GM06990 (cell line): ENCODE measurements at regions not wholly inside any gene's neighbourhood (a gene's known extent, or its start where the extent isn't known, plus 50 kb on each side); places are given as distances from the start of the nearest gene placed in this dataset.

Experiments
- DNase-seq: peaks from one replicate; pipeline ENCODE4 v3.0.0-alpha.2; 2011; ENCODE audit not compliant: insufficient read length; ENCODE audit errors: extremely low read depth
- H3K27me3 ChIP-seq: replicated peaks from 2 replicates; pipeline ENCODE4 v1.6.0; 2011; ENCODE audit warnings: low read length; ENCODE audit not compliant: control insufficient read depth, insufficient read depth
- H3K36me3 ChIP-seq: 2 replicates; pipeline ENCODE4 v1.5.1; 2011; ENCODE audit warnings: low read length; ENCODE audit not compliant: control insufficient read depth, insufficient read depth
- H3K4me3 ChIP-seq: replicated peaks from 2 replicates; pipeline ENCODE4 v1.5.1; 2011; ENCODE audit warnings: low read depth, mild to moderate bottlenecking, control low read depth, low read length
- CTCF ChIP-seq: IDR thresholded peaks from 2 replicates; pipeline ENCODE4 v1.5.1; 2011; ENCODE audit warnings: low read length, control low read depth, mild to moderate bottlenecking, inconsistent platforms; ENCODE audit not compliant: insufficient read depth, poor library complexity, severe bottlenecking

DNA sequence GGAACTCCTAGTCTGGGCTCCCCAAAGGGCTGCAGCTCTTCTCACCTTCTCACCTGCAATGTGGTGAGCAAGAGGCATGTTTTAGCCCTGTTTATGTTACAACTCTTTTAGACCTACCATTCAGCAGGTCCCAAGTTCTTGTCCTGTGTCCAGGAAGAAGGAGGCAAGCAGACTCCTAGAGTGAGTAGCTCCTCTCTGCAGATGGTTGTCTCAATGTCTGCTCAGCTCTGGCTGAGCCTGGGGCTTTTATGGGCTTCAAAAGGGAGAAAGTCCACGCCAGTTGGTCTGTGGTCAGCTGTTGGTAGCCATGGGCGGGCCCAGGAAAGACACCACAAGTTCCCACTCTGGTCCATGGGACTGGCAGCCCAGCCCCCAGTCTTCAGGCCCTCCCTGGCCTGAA is 148.1 kb upstream of the HS6ST1 start:
- H3K27me3 ChIP-seq: no peaks in the 10 kb centered on the region
- DNase-seq: no peak
- no peak for TF ChIP-seq CTCF
- H3K4me3 ChIP-seq: no peak overlapping the region
- H3K36me3 ChIP-seq: no peaks in the 10 kb centered on the region

DNA sequence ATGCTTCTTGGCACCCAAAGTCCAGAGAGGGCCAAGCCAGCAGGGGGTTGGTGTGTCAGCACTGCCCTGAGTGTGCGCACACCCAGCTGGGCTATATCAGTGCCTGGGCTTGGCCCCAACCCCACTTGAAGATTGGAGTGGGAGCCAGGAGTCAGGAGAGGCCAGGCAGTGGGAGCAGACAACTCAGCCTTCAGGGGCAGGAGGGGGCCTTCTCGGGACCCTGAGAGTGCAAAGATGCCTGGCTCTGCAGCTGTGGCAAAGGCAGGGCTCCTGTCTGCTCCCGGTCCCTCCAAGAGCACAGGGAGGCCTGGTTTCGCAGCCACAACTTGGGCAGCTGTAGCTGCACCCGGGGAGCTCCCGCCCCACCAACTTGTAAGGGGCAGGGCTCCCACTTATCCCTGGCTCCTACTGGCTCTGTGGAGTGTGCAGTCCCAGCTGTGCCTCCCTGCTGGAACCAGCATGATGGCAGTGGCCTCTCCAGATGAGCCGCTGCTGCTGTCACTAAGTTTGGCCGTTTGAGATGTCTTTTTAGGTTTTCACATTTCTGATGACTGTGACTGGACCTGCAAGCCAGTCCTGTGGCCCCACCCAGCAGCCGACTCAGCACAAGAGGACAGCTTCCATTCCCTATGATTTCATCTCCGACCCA is 148.8 kb upstream of the HS6ST1 start:
- H3K27me3 ChIP-seq: no peaks in the 10 kb centered on the region
- TF ChIP-seq CTCF: no peak
- no peak for DNase-seq
- no peak overlapping the region for H3K4me3 ChIP-seq
- H3K36me3 ChIP-seq: no peaks in the 10 kb centered on the region

DNA sequence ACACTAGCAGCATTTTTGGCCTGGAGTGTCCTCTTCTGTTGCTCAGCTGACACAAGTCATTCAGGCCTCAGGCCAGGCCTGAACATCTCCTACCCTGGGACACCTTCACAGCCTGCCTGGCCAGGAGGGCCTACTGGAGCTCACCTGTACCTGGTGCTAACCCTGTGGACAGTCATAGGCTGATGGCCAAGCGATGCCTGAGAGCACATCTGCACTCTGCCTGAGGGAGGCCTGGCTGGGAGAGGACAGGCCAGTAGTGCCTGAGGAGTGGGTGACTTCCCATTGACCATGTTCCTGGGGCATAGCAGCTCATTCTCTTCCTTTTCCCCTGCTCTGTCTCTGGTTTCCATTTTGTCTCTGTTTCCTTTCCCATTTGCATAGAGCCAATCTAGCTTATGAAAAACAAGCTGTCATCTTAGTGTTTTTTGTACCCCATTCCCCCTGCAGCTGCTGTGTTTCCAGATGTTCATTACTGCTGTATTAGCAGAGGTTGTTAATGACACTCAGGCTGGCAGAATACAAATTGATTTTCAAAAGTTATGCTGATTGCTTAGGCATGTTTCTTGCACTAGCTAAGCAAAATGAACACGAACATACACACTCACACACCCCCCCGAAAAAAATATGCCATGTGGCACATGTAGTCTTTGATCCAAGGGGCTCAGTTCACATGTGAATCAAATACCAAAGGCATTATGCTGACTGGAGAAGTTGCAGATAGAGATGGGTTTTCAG is 149.7 kb upstream of the HS6ST1 start:
- TF ChIP-seq CTCF: no peak
- DNase-seq: no peak
- Histone ChIP-seq H3K36me3 (no peaks in the 10 kb centered on the region), H3K27me3 (no peaks in the 10 kb centered on the region), H3K4me3 (no peak overlapping the region)

GRCh38 chr2:128469203-128469602 is 150.5 kb upstream of the HS6ST1 start:
- no peak for DNase-seq
- no peaks in the 10 kb centered on the region for H3K36me3 ChIP-seq
- H3K4me3 ChIP-seq: no peak overlapping the region
- peak; percentile 35 for TF ChIP-seq CTCF
- H3K27me3 ChIP-seq: no peaks in the 10 kb centered on the region

GRCh38 chr2:128469875-128470274 is 151.2 kb upstream of the HS6ST1 start:
- Histone ChIP-seq H3K36me3 (no peaks in the 10 kb centered on the region), H3K27me3 (no peaks in the 10 kb centered on the region), H3K4me3 (no peak overlapping the region)
- TF ChIP-seq CTCF: no peak
- DNase-seq: no peak
